MM.1S (cell line): ENCODE measurements at regions not wholly inside any gene's neighbourhood (a gene's known extent, or its start where the extent isn't known, plus 50 kb on each side); places are given as distances from the start of the nearest gene placed in this dataset.

Source experiments
- DNase-seq: peaks from one replicate; pipeline ENCODE4 v3.0.0-alpha.2; 2015
- H2AFZ ChIP-seq: fragments of 300-600 bp; sonication (generic); 2 replicates; pipeline ENCODE4 v1.6.0; 2016; ENCODE audit warnings: antibody characterized with exemption, low read length
- H3F3A ChIP-seq: fragments of 300-600 bp; sonication (generic); 2 replicates; pipeline ENCODE4 v1.6.1; 2016; ENCODE audit warnings: mild to moderate bottlenecking, antibody characterized with exemption, low read length, moderate library complexity, mixed read lengths; ENCODE audit not compliant: insufficient read depth
- H3K27ac ChIP-seq: fragments of 300-600 bp; sonication (generic); 2 replicates; pipeline ENCODE4 v1.5.1; 2016; ENCODE audit warnings: mild to moderate bottlenecking, low read length
- H3K27me3 ChIP-seq: fragments of 300-600 bp; sonication (generic); replicated peaks from 2 replicates; pipeline ENCODE4 v1.6.0; 2016; ENCODE audit warnings: low read length; ENCODE audit not compliant: insufficient read depth
- H3K36me3 ChIP-seq: fragments of 300-600 bp; sonication (generic); replicated peaks from 2 replicates; pipeline ENCODE4 v1.6.1; 2016; ENCODE audit warnings: mild to moderate bottlenecking, low read length, mixed read lengths; ENCODE audit not compliant: insufficient read depth
- H3K4me1 ChIP-seq: fragments of 300-600 bp; sonication (generic); 2 replicates; pipeline ENCODE4 v1.6.1; 2016; ENCODE audit warnings: low read length, mixed read lengths
- H3K4me2 ChIP-seq: fragments of 300-600 bp; sonication (generic); 2 replicates; pipeline ENCODE4 v1.6.0; 2016; ENCODE audit warnings: low read depth, low read length
- H3K4me3 ChIP-seq: fragments of 300-600 bp; sonication (generic); 2 replicates; pipeline ENCODE4 v1.5.1; 2016; ENCODE audit warnings: low read length, mixed read lengths
- H3K79me2 ChIP-seq: fragments of 300-600 bp; sonication (generic); 2 replicates; pipeline ENCODE4 v1.6.1; 2016; ENCODE audit warnings: mixed run types, low read length, mixed read lengths
- H3K9ac ChIP-seq: fragments of 300-600 bp; sonication (generic); 2 replicates; pipeline ENCODE4 v1.6.1; 2016; ENCODE audit warnings: low read length, mixed read lengths
- H3K9me2 ChIP-seq: fragments of 300-600 bp; sonication (generic); replicated peaks from 2 replicates; pipeline ENCODE4 v1.6.1; 2016; ENCODE audit warnings: mild to moderate bottlenecking, low read length, mixed read lengths; ENCODE audit not compliant: insufficient read depth
- H3K9me3 ChIP-seq: fragments of 300-600 bp; sonication (generic); replicated peaks from 2 replicates; pipeline ENCODE4 v1.6.1; 2016; ENCODE audit warnings: mild to moderate bottlenecking, low read length, mixed read lengths; ENCODE audit not compliant: insufficient read depth
- H4K20me1 ChIP-seq: fragments of 300-600 bp; sonication (generic); 2 replicates; pipeline ENCODE4 v1.6.1; 2016; ENCODE audit warnings: mild to moderate bottlenecking, low read length, moderate library complexity, mixed read lengths; ENCODE audit not compliant: insufficient read depth
- EZH2 ChIP-seq: fragments of 300-600 bp; sonication (generic); optimal IDR thresholded peaks from 2 replicates; pipeline ENCODE3; 2017; ENCODE audit warnings: low read depth, mild to moderate bottlenecking, antibody characterized with exemption, low read length, mixed read lengths
- EZH2phosphoT487 ChIP-seq: fragments of 300-600 bp; sonication (generic); IDR thresholded peaks from 2 replicates; pipeline ENCODE4 v1.6.1; 2018; ENCODE audit warnings: antibody characterized with exemption, low read length
- TF ChIP-seq, protein P1 (sequence below): fragments of 300-600 bp; sonication (generic); IDR thresholded peaks from 2 replicates; pipeline ENCODE4 v1.5.1; 2016; ENCODE audit warnings: antibody characterized with exemption, low read length, mixed read lengths

DNA sequence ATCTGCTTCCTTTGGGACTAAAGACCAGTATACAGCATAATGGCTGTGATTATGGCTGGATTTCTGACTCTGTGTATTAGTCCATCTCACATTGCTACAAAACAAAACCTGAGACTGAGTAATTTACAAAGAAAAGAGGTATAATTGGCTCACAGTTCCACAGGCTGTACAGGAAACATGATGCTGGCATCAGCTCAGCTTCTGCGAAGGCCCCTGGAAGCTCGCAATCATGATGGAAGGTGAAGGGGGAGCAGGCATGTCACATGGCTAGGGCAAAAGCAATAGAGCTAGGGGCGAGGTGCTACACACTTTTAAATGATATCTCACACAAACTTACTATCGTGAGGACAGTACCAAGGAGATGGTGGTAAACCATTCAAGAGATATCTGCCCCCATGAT, 68.0 kb upstream of the GADL1 start:
- no peak overlapping the region for H3K4me2 ChIP-seq
- peaks cover 3% of the 10 kb centered on the region; the same call in 1 of the 2 replicates for H3F3A ChIP-seq
- peaks cover 15% of the 10 kb centered on the region for H3K4me1 ChIP-seq
- H3K9me3 ChIP-seq: no peaks in the 10 kb centered on the region
- no peak overlapping the region for H3K4me3 ChIP-seq
- H3K9ac ChIP-seq: no peak overlapping the region
- no peaks in the 10 kb centered on the region for H3K27me3 ChIP-seq
- H3K36me3 ChIP-seq: no peaks in the 10 kb centered on the region
- H3K79me2 ChIP-seq: no peaks in the 10 kb centered on the region
- TF ChIP-seq, protein P1, sequence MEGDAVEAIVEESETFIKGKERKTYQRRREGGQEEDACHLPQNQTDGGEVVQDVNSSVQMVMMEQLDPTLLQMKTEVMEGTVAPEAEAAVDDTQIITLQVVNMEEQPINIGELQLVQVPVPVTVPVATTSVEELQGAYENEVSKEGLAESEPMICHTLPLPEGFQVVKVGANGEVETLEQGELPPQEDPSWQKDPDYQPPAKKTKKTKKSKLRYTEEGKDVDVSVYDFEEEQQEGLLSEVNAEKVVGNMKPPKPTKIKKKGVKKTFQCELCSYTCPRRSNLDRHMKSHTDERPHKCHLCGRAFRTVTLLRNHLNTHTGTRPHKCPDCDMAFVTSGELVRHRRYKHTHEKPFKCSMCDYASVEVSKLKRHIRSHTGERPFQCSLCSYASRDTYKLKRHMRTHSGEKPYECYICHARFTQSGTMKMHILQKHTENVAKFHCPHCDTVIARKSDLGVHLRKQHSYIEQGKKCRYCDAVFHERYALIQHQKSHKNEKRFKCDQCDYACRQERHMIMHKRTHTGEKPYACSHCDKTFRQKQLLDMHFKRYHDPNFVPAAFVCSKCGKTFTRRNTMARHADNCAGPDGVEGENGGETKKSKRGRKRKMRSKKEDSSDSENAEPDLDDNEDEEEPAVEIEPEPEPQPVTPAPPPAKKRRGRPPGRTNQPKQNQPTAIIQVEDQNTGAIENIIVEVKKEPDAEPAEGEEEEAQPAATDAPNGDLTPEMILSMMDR: no peak
- TF ChIP-seq EZH2 (no peak), EZH2phosphoT487 (no peak)
- H3K27ac ChIP-seq: no peak overlapping the region
- DNase-seq: no peak
- no peaks in the 10 kb centered on the region for H3K9me2 ChIP-seq
- H4K20me1 ChIP-seq: no peaks in the 10 kb centered on the region
- H2AFZ ChIP-seq: no peak overlapping the region

DNA sequence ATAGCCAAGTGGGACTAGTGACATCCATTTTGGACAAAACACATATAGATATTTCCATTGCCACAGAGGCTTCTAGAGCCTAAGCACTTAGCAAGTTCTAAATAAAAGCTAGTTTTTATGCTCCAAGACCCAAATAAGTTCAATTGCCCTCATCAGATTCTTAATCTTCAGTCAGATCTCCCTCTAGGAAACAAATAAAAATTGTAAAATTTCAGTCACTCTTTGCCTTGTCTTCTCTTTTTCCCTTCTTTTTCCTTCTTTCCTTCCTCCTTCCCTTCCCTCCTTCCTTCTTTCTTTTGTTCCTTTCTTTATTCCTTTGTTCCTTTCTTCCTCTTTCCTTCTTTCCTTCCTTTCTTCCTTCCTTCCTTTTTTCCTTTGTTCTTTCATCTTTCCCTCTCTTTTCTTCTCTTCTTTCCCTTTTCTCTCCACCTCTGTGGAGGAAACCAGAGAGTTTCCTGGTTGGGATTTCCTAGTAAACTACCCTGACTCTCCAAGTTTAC, 68.8 kb upstream of the GADL1 start:
- Histone ChIP-seq H4K20me1 (no peaks in the 10 kb centered on the region), H3K27me3 (no peaks in the 10 kb centered on the region), H3K9me3 (no peaks in the 10 kb centered on the region), H3K27ac (no peak overlapping the region), H3K4me2 (no peak overlapping the region), H3F3A (peaks cover 3% of the 10 kb centered on the region; the same call in 1 of the 2 replicates), H3K4me1 (peaks cover 15% of the 10 kb centered on the region), H3K9me2 (no peaks in the 10 kb centered on the region), H3K4me3 (no peak overlapping the region), H3K36me3 (no peaks in the 10 kb centered on the region), H3K79me2 (no peaks in the 10 kb centered on the region), H3K9ac (no peak overlapping the region), H2AFZ (no peak overlapping the region)
- DNase-seq: no peak
- TF ChIP-seq, protein P1: no peak
- TF ChIP-seq EZH2: no peak
- no peak for TF ChIP-seq EZH2phosphoT487

DNA sequence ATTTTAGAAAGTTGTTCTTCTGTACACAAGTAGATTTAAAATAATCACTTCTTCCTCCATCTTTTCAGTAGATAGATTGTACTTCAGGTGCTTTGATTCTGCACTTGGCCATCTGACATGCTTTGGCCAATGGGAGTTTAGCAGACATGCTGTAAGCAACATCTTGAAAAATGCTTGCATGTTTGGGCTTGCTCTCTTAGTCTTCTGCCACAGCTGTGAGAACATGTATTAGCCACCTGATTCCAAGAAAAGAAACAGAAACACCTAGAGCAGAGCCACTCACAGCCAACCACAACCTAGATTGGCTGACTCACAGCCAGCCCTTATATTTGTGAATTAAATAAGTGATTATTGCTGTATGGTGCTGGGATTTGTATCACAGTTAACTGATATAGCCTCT, 70.2 kb upstream of the GADL1 start:
- Histone ChIP-seq H3K79me2 (no peaks in the 10 kb centered on the region), H3K27ac (peak overlapping the region; percentile 16; the same call in 1 of the 2 replicates), H3K4me1 (peaks cover 15% of the 10 kb centered on the region), H3K9ac (no peak overlapping the region), H4K20me1 (no peaks in the 10 kb centered on the region), H3K4me3 (no peak overlapping the region), H3K9me2 (no peaks in the 10 kb centered on the region), H3K9me3 (no peaks in the 10 kb centered on the region), H2AFZ (no peak overlapping the region), H3K36me3 (no peaks in the 10 kb centered on the region), H3K27me3 (no peaks in the 10 kb centered on the region), H3F3A (peaks cover 3% of the 10 kb centered on the region; the same call in 1 of the 2 replicates), H3K4me2 (peak overlapping the region; percentile 31; the same call in 1 of the 2 replicates)
- DNase-seq: peak; percentile 88
- TF ChIP-seq, protein P1: no peak
- no peak for TF ChIP-seq EZH2
- TF ChIP-seq EZH2phosphoT487: no peak
